ENCODE measurements at regions not wholly inside any gene's neighbourhood (a gene's known extent, or its start where the extent isn't known, plus 50 kb on each side); places are given as distances from the start of the nearest gene placed in this dataset.

DNA sequence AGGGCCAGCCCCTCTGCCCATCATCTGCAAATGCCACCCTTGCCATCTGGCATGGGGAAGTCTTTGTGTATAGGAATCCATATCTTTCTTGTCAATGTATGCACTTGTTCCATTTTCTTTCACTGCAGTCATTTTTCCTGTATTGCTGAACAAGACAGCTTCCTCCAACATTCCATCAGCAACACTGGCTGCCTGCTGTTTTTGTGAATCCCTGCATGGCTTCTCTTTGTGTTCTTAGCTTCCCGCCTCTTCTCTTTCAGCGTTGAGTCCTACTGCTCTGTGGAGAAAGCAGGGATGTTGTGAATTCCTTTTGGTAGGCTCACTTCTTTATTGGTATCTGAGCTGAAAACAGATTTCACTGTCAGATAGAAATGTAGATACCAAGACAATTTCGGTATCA lies 150.0 kb downstream of the LPIN1 start:
- TF ChIP-seq POLR2A (IDR thresholded peaks at IDR 0.05) (no peak), CTCF (IDR thresholded peaks at IDR 0.05) (no peak), EP300 (IDR thresholded peaks at IDR 0.05) (no peak), POLR2AphosphoS5 (IDR thresholded peaks at IDR 0.05) (no peak)

Data from suprapubic skin (tissue), 4 donors.